ENCODE measurements at regions not wholly inside any gene's neighbourhood (a gene's known extent, or its start where the extent isn't known, plus 50 kb on each side); places are given as distances from the start of the nearest gene placed in this dataset.

DNA sequence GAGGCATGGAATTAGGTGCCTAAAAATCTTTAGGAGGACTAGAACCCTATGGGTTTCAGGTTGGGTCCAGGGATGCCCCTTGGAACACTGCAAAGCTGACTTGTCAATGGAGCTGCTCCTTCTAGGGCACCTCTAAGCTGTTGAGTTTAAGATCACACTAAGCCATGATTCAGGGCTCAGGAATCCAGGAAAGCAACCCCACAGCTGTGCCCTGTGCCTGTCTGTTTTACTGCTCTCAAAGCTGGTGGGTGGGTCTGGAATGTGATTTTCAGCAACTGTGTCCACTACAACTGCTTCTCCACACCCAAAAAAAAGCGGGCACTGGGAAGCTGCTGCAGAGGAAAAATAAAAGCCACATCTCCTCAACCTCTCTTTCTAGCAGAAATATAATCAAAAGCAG is 310.4 kb upstream of the MOCS1 start:
- Histone ChIP-seq H3K79me2 (ENCODE audit: insufficient read depth) (no peaks in the 10 kb centered on the region), H3K27ac (ENCODE audit: low read depth in 2 of 2, low read length in 1 of 2) (no peak overlapping the region), H3K9me2 (no peaks in the 10 kb centered on the region), H3K36me3 (replicated peaks in 1 of 2; ENCODE audit: control insufficient read depth in 1 of 2, insufficient read depth in 2 of 2, low read length in 1 of 2) (no peaks in the 10 kb centered on the region), H3F3A (replicated peaks; ENCODE audit: insufficient read depth) (no peaks in the 10 kb centered on the region), H3K4me2 (no peak overlapping the region), H3K4me3 (ENCODE audit: low read depth in 2 of 2, low read length in 1 of 2) (no peak overlapping the region), H3K27me3 (ENCODE audit: insufficient read depth) (no peaks in the 10 kb centered on the region), H3K4me1 (ENCODE audit: control insufficient read depth in 1 of 2, insufficient read depth in 2 of 2, low read depth in 1 of 2, low read length in 1 of 2) (no peaks in the 10 kb centered on the region), H2AFZ (ENCODE audit: low read depth) (no peak overlapping the region), H3K9ac (no peak overlapping the region), H3K9me3 (no peaks in the 10 kb centered on the region), H4K20me1 (ENCODE audit: insufficient read depth) (no peaks in the 10 kb centered on the region)
- no peak for DNase-seq
- WGBS (ENCODE audit: low lambda C conversion rate): 7% methylated on average over 1 of the region's 1 CpG
- TF ChIP-seq CHD2 (IDR thresholded peaks at IDR 0.05; ENCODE audit: low read length, partially characterized antibody) (no peak), TCF12 (IDR thresholded peaks at IDR 0.05) (no peak), NRF1 (IDR thresholded peaks at IDR 0.05; ENCODE audit: low read depth, low read length) (no peak), JUND (IDR thresholded peaks at IDR 0.05) (no peak), REST (IDR thresholded peaks at IDR 0.05; ENCODE audit: low read depth, low read length) (no peak), FOSL2 (IDR thresholded peaks at IDR 0.05; ENCODE audit: borderline replicate concordance, low read depth) (no peak), FOXM1 (IDR thresholded peaks at IDR 0.05; ENCODE audit: low read depth) (no peak), EP300 (IDR thresholded peaks at IDR 0.05; ENCODE audit: borderline replicate concordance in 1 of 2, low read depth in 1 of 2, low read length in 1 of 2) (no peak), ELF1 (IDR thresholded peaks at IDR 0.05) (no peak), NFIC (IDR thresholded peaks at IDR 0.05; ENCODE audit: borderline replicate concordance) (no peak), EZH2phosphoT487 (IDR thresholded peaks at IDR 0.05; ENCODE audit: borderline replicate concordance, low read depth) (no peak), GATA2 (CRISPR knock-in tag; IDR thresholded peaks at IDR 0.05) (no peak), MEF2A (IDR thresholded peaks at IDR 0.05; ENCODE audit: borderline replicate concordance, low read depth) (no peak), MXI1 (IDR thresholded peaks at IDR 0.05; ENCODE audit: low read depth, low read length) (no peak), YY1 (IDR thresholded peaks at IDR 0.05; ENCODE audit: low read depth) (no peak), RFX5 (IDR thresholded peaks at IDR 0.05; ENCODE audit: low read length) (no peak), TEAD4 (IDR thresholded peaks at IDR 0.05; ENCODE audit: borderline replicate concordance, insufficient read depth) (no peak)
- TF ChIP-seq, protein P1, sequence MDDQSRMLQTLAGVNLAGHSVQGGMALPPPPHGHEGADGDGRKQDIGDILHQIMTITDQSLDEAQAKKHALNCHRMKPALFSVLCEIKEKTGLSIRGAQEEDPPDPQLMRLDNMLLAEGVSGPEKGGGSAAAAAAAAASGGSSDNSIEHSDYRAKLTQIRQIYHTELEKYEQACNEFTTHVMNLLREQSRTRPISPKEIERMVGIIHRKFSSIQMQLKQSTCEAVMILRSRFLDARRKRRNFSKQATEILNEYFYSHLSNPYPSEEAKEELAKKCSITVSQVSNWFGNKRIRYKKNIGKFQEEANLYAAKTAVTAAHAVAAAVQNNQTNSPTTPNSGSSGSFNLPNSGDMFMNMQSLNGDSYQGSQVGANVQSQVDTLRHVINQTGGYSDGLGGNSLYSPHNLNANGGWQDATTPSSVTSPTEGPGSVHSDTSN (IDR thresholded peaks at IDR 0.05): no peak
- TF ChIP-seq, protein P2, sequence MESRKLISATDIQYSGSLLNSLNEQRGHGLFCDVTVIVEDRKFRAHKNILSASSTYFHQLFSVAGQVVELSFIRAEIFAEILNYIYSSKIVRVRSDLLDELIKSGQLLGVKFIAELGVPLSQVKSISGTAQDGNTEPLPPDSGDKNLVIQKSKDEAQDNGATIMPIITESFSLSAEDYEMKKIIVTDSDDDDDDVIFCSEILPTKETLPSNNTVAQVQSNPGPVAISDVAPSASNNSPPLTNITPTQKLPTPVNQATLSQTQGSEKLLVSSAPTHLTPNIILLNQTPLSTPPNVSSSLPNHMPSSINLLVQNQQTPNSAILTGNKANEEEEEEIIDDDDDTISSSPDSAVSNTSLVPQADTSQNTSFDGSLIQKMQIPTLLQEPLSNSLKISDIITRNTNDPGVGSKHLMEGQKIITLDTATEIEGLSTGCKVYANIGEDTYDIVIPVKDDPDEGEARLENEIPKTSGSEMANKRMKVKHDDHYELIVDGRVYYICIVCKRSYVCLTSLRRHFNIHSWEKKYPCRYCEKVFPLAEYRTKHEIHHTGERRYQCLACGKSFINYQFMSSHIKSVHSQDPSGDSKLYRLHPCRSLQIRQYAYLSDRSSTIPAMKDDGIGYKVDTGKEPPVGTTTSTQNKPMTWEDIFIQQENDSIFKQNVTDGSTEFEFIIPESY (IDR thresholded peaks at IDR 0.05; ENCODE audit: borderline replicate concordance, low read depth): no peak
- ChIA-PET CTCF (no interaction called here), POLR2A (no interaction called here)
